ENCODE measurements at regions not wholly inside any gene's neighbourhood (a gene's known extent, or its start where the extent isn't known, plus 50 kb on each side); places are given as distances from the start of the nearest gene placed in this dataset.

DNA sequence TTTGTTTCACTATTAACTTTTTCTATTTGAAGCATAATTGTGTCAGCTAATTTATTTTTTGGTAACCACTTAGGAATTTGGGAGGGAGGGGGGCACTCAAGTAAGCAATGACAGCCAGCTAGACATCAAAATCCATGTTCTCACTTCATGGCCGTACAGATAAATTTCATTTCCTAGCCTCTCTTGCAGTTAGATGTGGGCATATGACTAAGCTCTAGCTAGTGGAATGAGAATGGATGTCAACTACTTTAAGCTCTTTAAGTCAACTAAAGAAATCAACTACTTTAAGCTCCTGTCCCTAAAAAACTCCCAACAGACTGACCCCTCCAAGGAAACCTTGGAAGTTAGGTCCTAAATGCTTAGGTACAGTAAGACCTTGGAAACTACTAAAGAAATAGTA is 92.0 kb downstream of the KCNRG start:
- ATAC-seq, result no peak
- 0 out of 2 replicates have a peak, but pooled peaks have one; percentile 11 for TF ChIP-seq ISL1 (CRISPR knock-in tag; IDR thresholded peaks at IDR 0.05)
- TF ChIP-seq, protein P1, sequence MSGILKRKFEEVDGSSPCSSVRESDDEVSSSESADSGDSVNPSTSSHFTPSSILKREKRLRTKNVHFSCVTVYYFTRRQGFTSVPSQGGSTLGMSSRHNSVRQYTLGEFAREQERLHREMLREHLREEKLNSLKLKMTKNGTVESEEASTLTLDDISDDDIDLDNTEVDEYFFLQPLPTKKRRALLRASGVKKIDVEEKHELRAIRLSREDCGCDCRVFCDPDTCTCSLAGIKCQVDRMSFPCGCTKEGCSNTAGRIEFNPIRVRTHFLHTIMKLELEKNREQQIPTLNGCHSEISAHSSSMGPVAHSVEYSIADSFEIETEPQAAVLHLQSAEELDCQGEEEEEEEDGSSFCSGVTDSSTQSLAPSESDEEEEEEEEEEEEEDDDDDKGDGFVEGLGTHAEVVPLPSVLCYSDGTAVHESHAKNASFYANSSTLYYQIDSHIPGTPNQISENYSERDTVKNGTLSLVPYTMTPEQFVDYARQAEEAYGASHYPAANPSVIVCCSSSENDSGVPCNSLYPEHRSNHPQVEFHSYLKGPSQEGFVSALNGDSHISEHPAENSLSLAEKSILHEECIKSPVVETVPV (CRISPR knock-in tag; IDR thresholded peaks at IDR 0.05), result no peak

DNA sequence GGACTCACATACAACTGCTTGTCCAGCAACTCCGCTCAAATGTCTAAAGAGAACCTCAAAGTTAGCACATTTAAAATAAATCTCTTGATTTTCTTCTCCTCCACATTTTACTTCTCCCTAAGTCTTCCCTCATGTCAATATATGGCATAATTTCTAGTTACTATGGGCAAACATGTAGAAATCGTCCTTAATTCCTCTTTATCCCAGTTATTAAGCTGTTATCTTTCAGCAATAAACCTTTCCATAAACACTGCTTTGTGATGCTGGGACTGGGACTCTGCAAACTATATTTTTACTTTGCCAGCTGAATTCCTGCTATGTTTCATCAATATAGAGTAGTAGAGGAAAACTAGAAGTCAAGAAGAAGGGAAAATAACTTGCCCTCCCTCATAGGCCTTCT is 99.7 kb downstream of the KCNRG start:
- TF ChIP-seq ZC3H10 (CRISPR knock-in tag; IDR thresholded peaks at IDR 0.05) (no peak), PPARA (CRISPR knock-in tag; IDR thresholded peaks at IDR 0.05; ENCODE audit: borderline replicate concordance) (no peak), RARB (CRISPR knock-in tag; IDR thresholded peaks at IDR 0.05) (no peak), ARNTL (CRISPR knock-in tag; IDR thresholded peaks at IDR 0.05; ENCODE audit: borderline replicate concordance, low read depth) (no peak), GLIS3 (CRISPR knock-in tag; IDR thresholded peaks at IDR 0.05) (no peak), SNAI2 (CRISPR knock-in tag; IDR thresholded peaks at IDR 0.05) (no peak), BACH2 (CRISPR knock-in tag; IDR thresholded peaks at IDR 0.05; ENCODE audit: borderline replicate concordance) (no peak), ZNF8 (CRISPR knock-in tag; IDR thresholded peaks at IDR 0.05) (no peak), CSDC2 (CRISPR knock-in tag; IDR thresholded peaks at IDR 0.05) (no peak), TCF4 (CRISPR knock-in tag; IDR thresholded peaks at IDR 0.05; ENCODE audit: borderline replicate concordance) (no peak), ZFP30 (CRISPR knock-in tag; IDR thresholded peaks at IDR 0.05) (no peak), ISL1 (CRISPR knock-in tag; IDR thresholded peaks at IDR 0.05) (no peak), ZNF565 (CRISPR knock-in tag; conservative IDR thresholded peaks at IDR 0.05; ENCODE audit: low read depth) (no peak), ESRRG (CRISPR knock-in tag; IDR thresholded peaks at IDR 0.05) (no peak)
- TF ChIP-seq, protein P2, sequence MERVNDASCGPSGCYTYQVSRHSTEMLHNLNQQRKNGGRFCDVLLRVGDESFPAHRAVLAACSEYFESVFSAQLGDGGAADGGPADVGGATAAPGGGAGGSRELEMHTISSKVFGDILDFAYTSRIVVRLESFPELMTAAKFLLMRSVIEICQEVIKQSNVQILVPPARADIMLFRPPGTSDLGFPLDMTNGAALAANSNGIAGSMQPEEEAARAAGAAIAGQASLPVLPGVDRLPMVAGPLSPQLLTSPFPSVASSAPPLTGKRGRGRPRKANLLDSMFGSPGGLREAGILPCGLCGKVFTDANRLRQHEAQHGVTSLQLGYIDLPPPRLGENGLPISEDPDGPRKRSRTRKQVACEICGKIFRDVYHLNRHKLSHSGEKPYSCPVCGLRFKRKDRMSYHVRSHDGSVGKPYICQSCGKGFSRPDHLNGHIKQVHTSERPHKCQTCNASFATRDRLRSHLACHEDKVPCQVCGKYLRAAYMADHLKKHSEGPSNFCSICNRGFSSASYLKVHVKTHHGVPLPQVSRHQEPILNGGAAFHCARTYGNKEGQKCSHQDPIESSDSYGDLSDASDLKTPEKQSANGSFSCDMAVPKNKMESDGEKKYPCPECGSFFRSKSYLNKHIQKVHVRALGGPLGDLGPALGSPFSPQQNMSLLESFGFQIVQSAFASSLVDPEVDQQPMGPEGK (CRISPR knock-in tag; IDR thresholded peaks at IDR 0.05; ENCODE audit: borderline replicate concordance), result no peak
- TF ChIP-seq, protein P3, sequence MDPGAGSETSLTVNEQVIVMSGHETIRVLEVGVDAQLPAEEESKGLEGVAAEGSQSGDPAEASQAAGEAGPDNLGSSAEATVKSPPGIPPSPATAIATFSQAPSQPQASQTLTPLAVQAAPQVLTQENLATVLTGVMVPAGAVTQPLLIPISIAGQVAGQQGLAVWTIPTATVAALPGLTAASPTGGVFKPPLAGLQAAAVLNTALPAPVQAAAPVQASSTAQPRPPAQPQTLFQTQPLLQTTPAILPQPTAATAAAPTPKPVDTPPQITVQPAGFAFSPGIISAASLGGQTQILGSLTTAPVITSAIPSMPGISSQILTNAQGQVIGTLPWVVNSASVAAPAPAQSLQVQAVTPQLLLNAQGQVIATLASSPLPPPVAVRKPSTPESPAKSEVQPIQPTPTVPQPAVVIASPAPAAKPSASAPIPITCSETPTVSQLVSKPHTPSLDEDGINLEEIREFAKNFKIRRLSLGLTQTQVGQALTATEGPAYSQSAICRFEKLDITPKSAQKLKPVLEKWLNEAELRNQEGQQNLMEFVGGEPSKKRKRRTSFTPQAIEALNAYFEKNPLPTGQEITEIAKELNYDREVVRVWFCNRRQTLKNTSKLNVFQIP (CRISPR knock-in tag; IDR thresholded peaks at IDR 0.05; ENCODE audit: borderline replicate concordance, low read depth), result no peak
- TF ChIP-seq, protein P4, sequence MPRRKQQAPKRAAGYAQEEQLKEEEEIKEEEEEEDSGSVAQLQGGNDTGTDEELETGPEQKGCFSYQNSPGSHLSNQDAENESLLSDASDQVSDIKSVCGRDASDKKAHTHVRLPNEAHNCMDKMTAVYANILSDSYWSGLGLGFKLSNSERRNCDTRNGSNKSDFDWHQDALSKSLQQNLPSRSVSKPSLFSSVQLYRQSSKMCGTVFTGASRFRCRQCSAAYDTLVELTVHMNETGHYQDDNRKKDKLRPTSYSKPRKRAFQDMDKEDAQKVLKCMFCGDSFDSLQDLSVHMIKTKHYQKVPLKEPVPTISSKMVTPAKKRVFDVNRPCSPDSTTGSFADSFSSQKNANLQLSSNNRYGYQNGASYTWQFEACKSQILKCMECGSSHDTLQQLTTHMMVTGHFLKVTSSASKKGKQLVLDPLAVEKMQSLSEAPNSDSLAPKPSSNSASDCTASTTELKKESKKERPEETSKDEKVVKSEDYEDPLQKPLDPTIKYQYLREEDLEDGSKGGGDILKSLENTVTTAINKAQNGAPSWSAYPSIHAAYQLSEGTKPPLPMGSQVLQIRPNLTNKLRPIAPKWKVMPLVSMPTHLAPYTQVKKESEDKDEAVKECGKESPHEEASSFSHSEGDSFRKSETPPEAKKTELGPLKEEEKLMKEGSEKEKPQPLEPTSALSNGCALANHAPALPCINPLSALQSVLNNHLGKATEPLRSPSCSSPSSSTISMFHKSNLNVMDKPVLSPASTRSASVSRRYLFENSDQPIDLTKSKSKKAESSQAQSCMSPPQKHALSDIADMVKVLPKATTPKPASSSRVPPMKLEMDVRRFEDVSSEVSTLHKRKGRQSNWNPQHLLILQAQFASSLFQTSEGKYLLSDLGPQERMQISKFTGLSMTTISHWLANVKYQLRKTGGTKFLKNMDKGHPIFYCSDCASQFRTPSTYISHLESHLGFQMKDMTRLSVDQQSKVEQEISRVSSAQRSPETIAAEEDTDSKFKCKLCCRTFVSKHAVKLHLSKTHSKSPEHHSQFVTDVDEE (CRISPR knock-in tag; IDR thresholded peaks at IDR 0.05), result no peak
- TF ChIP-seq, protein P5, sequence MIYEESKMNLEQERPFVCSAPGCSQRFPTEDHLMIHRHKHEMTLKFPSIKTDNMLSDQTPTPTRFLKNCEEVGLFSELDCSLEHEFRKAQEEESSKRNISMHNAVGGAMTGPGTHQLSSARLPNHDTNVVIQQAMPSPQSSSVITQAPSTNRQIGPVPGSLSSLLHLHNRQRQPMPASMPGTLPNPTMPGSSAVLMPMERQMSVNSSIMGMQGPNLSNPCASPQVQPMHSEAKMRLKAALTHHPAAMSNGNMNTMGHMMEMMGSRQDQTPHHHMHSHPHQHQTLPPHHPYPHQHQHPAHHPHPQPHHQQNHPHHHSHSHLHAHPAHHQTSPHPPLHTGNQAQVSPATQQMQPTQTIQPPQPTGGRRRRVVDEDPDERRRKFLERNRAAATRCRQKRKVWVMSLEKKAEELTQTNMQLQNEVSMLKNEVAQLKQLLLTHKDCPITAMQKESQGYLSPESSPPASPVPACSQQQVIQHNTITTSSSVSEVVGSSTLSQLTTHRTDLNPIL (CRISPR knock-in tag; IDR thresholded peaks at IDR 0.05; ENCODE audit: low read depth), result no peak
- TF ChIP-seq, protein P1 (CRISPR knock-in tag; IDR thresholded peaks at IDR 0.05), result no peak
- ATAC-seq, result no peak

DNA sequence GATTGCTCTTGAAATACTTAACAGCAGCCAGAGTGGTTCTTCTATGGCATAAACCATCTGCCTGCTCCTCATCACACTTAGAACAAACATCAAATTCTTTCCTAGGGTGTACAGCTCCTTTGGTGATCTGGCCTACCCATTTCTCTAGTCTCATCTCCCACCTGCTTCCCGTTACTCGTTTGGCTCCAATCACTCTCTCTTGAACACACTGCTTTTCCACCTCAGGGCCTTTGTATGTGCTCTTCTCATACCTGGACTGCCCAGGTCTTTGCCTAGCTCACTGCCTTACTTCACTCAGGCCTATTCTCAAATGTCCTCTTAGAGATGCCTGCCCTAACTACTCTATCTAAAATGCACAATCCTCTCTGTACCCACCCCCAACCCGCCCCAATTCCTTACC is 100.5 kb downstream of the KCNRG start:
- no peak for ATAC-seq
- TF ChIP-seq, protein P1 (CRISPR knock-in tag; IDR thresholded peaks at IDR 0.05), result no peak
- TF ChIP-seq OSR1 (CRISPR knock-in tag; IDR thresholded peaks at IDR 0.05) (no peak), ZFP30 (CRISPR knock-in tag; IDR thresholded peaks at IDR 0.05) (no peak), RARB (CRISPR knock-in tag; IDR thresholded peaks at IDR 0.05) (no peak), BACH2 (CRISPR knock-in tag; IDR thresholded peaks at IDR 0.05; ENCODE audit: borderline replicate concordance) (no peak), ZFP3 (CRISPR knock-in tag; IDR thresholded peaks at IDR 0.05) (no peak), PPARA (CRISPR knock-in tag; IDR thresholded peaks at IDR 0.05; ENCODE audit: borderline replicate concordance) (no peak), ZNF565 (CRISPR knock-in tag; conservative IDR thresholded peaks at IDR 0.05; ENCODE audit: low read depth) (no peak), GLIS3 (CRISPR knock-in tag; IDR thresholded peaks at IDR 0.05) (no peak)
- TF ChIP-seq, protein P2 (CRISPR knock-in tag; IDR thresholded peaks at IDR 0.05; ENCODE audit: borderline replicate concordance), result no peak
- TF ChIP-seq, protein P5 (CRISPR knock-in tag; IDR thresholded peaks at IDR 0.05; ENCODE audit: low read depth), result no peak

Data from SK-N-SH treated with all-trans-retinoic acid at 6 μM for 48 hours (cell line).